CD4-positive, alpha-beta T cell treated with Interleukin-17A for 1 hour (primary cell): ENCODE measurements at regions not wholly inside any gene's neighbourhood (a gene's known extent, or its start where the extent isn't known, plus 50 kb on each side); places are given as distances from the start of the nearest gene placed in this dataset.
A peak's percentile ranks its signal among the peaks of the same experiment; 100 is the strongest.
"Not testable (repeated sequence)": the region's sequence is repeated elsewhere in the genome, so short reads cannot be mapped to it uniquely, and the experiment has no call there.

Source experiments
- DNase-seq: peaks from one replicate; pipeline ENCODE4 v3.0.0-alpha.2; 2020

GRCh38 chr6:92708270-92708669 lies 711.1 kb downstream of the EPHA7 start:
- no peak for DNase-seq

- no peak for DNase-seq
Observed at GRCh38 chr6:92706976-92707375, 712.4 kb downstream of the EPHA7 start.

- no peak for DNase-seq
Observed at GRCh38 chr6:92701425-92702096, 717.8 kb downstream of the EPHA7 start.

- DNase-seq: no peak
Observed at GRCh38 chr6:92700411-92700810, 718.9 kb downstream of the EPHA7 start.

- DNase-seq: no peak
Observed at GRCh38 chr6:92690997-92691599, 728.3 kb downstream of the EPHA7 start.

- DNase-seq: no peak
Observed at GRCh38 chr6:92688342-92688741, 731.0 kb downstream of the EPHA7 start.

- DNase-seq: no peak
Observed at GRCh38 chr6:92687278-92687677, 732.1 kb downstream of the EPHA7 start.

GRCh38 chr6:92684386-92684785 lies 735.0 kb downstream of the EPHA7 start:
- no peak for DNase-seq

GRCh38 chr6:92683748-92684147 lies 735.6 kb downstream of the EPHA7 start:
- no peak for DNase-seq

- DNase-seq: no peak
Observed at GRCh38 chr6:92682516-92683398, 736.6 kb downstream of the EPHA7 start.

- no peak for DNase-seq
Observed at GRCh38 chr6:92681401-92681800, 738.0 kb downstream of the EPHA7 start.

- peak; percentile 2 for DNase-seq
Observed at GRCh38 chr6:92671462-92671861, 747.9 kb downstream of the EPHA7 start.

- DNase-seq: no peak
Observed at GRCh38 chr6:92667843-92668242, 751.5 kb downstream of the EPHA7 start.

- DNase-seq: no peak
Observed at GRCh38 chr6:92648364-92649086, 770.8 kb downstream of the EPHA7 start.

- DNase-seq: no peak
Observed at GRCh38 chr6:92647630-92648029, 771.7 kb downstream of the EPHA7 start.

GRCh38 chr6:92644104-92644791 lies 775.1 kb downstream of the EPHA7 start:
- not testable (repeated sequence) for DNase-seq

GRCh38 chr6:92635553-92636153 lies 783.7 kb downstream of the EPHA7 start:
- DNase-seq: no peak

- DNase-seq: no peak
Observed at GRCh38 chr6:92634561-92634960, 784.8 kb downstream of the EPHA7 start.

- no peak for DNase-seq
Observed at GRCh38 chr6:92623431-92623830, 795.9 kb downstream of the EPHA7 start.

- DNase-seq: no peak
Observed at GRCh38 chr6:92617721-92618120, 801.6 kb downstream of the EPHA7 start.

- DNase-seq: no peak
Observed at GRCh38 chr6:92608751-92609150, 810.6 kb downstream of the EPHA7 start.

- no peak for DNase-seq
Observed at GRCh38 chr6:92593201-92593600, 826.2 kb downstream of the EPHA7 start.
